GM19395 (cell line): ENCODE measurements at regions not wholly inside any gene's neighbourhood (a gene's known extent, or its start where the extent isn't known, plus 50 kb on each side); places are given as distances from the start of the nearest gene placed in this dataset.

Source experiments
- ATAC-seq: cut with Tn5 transposase; IDR thresholded peaks from one replicate; pipeline ENCODE4 v1.9.1; 2021; ENCODE audit warnings: mild to moderate bottlenecking, moderate library complexity; ENCODE audit not compliant: unreplicated experiment

DNA sequence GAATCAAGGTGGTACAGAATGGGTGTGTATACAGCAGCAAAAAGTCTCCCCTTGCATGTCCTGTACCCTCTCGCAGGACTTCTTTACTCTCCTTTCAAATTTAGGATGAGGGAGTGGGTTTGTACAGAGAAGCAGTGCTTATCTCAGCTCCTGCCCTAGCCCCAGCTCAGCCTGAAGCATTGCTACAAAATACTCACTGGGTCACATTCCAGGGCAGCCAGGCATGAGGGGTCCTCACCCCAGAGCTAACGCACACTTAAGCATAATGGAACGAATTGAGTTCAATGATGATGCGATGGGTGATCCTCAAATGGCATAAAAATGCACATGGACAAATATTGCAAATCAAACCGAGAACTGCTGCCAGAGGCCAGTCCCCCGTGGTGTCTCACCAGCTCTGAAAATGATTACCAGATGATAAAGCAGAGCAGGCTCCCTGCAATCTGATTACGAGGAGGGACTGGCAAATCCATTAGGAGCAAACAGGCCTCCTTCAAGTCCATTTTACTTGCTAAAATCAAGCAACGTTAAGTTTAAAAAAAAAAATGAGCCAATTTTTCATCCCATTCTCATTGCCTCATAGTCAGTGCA lies 231.6 kb upstream of the TAS2R1 start:
- ATAC-seq: no peak

DNA sequence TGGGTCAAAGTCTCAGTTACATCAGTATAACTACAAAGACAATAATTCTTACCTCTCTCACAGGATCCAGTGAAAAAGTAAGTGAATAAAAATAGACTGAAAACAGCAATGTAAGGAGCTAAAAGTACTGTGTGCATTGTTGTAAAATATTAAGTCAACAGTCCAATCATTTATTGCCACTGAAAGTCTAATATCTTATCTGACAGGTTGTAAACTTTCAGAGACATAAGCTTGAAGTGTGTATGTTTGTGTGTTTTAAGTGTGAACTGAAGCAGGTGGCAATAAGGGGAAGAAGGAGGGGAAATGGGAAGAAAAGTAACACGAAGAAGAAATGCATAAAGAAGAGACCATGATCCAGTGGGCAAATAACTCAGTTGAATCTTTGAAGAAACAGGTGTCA lies 229.7 kb upstream of the TAS2R1 start:
- no peak for ATAC-seq

DNA sequence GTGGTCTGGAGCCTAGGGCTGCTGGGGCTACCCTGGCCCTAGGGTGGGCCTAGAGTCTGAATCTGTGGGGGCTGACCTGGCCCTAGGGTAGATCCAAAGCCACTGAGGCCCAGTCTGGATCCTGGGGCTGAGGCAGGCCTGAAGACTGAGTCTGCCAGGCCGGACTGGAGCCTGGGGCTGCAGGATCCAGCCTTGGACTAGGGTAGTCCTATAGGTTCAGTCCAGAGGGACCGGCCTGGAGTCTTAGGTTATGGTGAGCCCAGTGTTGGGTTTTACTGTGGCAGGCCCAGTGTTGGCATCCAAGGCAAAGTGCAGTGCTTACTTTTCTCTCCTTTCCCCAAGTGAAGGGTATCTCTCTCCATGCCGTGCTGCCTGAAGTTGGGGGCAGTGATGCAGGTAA lies 227.9 kb upstream of the TAS2R1 start:
- no peak for ATAC-seq

DNA sequence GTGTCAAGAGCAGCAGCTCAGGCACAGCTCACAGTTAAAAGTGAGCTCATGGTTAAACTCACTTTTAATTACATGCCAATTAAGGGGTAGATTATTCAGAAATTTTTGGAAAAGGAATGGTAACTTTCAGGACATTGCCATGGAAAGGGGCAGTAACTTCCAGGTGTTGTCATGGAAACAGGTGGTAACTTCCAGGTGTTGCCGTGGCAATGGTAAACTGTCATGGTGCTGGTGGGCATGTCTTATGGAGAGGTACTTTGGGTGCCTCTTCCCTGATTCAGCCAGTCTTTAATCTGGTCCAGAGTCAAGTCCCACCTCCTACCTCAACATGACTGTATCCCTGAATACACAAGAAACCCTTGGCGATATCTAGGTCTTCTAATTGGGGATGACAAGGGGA lies 223.2 kb upstream of the TAS2R1 start:
- ATAC-seq: no peak

DNA sequence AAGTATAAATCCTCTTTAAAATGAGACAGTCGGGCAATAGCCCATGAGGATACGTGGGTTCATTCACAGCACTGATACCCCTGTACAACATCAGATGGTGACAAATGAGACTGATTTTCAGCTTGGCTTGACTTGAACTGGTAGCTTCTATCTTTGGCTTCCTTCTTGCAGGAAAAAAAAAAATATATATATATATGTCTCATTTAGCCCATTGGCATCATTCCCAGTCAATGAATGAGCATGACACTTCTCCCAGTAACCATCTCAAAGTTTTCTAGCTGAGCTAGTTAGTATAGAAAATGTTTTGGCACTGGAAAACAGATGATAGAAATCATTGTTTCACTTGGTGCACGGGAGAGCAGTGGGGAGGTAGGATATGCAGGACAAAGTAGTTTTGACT lies 222.5 kb upstream of the TAS2R1 start:
- no peak for ATAC-seq

DNA sequence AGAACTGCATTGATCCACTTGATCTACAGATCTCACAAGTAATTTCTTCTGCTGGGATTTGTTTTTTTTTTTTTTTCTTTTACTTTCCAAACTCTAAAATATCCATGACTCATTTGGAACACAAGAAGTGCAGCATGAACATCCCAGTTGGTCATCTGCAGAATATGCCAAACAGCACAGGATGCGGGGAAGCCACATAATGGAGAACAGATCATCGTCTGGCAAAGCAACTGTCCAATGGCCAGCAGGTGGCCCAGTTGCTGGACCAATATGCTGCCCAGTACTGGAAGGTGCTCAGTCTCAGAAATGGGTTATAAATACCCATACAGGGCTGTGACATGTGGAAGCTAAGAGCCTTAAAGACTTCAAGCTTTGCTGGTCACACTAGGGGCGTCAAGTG lies 221.3 kb upstream of the TAS2R1 start:
- ATAC-seq: no peak

DNA sequence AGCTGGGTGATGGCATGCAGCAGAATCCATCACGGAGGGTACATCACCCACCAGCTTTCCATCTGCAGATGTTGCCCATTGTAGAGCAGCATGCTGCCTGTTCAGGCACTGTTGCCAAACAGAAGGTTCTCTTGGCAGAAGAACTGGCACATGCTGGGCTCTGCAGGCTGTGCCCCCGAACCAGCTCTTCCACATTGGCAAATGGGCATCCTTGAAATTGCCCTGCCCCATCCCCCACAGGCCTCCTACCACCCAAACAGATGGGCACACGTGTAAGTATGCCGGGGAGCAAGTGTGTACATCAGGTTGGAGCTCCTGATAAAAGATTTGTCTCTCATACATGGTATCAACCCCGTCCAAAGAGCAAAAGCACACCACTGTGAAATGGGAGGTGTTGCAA lies 220.3 kb upstream of the TAS2R1 start:
- ATAC-seq: no peak

DNA sequence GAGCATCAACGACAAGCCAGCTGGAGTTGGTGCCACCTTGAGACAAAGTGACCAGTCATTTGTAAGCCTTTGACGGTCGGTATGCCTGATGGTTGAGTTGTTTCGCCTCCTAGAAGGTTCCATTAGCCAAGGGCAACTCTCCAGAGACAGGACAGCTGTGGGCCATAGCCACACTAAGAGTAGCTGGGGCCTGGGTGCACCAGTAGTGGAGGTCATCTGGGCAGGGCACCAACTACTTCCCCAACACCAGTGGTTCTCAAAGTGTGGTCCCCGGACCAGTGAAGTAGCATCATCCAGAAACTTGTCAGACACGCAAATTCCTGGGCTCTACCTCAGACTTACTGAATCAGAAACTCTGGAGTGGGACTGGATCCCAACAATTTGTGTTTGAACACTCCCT lies 217.5 kb upstream of the TAS2R1 start:
- ATAC-seq: no peak

DNA sequence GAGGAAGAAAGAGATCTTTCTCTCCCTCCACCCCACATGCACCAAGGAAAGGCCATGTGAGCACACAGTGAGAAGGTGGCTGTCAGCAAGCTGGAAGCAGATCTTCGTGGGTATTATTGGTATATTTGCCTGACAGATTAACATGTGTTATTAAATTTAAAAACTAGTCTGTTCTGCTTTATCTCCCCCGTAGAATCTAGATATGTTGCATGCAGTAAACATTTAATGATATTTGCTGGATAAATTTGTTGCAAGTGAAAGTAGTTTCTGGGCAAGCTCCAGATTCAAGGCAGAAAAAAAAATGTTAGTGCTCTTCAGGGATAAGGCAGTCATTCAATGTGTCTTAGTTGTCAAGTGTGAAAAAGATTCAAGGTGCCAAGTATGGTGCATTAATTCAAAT lies 215.0 kb upstream of the TAS2R1 start:
- no peak for ATAC-seq

DNA sequence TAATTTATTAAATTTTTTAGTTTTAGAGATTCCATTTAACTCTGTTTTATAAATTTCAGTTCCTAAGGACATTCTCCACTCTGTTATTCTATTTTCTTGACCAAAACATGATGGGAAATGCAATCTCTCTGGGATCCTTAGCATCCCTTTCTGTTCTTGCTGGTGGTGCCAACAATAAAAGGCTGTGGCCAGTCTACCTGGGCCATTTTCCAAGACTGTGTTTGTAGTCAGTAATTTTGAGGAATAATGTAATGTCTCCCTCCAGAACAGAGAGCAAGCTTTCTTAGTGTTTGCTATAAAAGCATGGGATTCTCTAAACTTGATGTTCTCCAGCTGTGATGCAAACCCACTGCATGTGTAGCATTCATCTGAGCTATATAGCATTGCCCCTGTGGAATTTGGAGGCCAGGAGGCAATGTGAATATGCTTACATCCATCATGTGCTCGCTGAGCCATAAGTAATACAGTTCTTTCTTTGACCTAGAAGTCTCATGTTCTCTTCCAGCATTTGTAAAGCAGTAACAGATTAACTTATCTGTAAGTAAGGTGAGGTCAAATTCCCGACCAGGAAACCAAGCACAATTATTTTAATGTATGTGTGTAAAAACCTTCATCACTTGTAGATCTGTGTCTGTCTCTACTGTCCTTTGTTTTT lies 211.5 kb upstream of the TAS2R1 start:
- ATAC-seq: no peak

DNA sequence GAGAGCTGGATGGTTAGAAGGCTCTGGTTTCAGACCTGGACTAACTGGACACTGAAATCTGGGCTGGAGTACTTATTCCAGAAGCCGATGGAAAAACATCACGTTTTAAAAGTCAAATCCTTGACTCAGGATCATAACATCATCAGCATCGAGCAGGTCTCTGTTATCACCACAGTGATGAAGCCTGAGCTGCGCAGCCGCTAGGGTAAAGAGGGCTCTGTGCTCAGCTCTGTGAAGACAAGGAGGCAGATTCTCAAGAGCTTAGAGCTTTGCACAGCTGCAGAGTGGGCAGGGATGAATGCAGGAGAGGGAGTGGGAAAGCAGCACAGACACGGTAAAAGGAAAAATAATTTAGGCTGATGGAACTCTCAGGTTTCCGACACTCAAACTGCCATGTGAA lies 208.8 kb upstream of the TAS2R1 start:
- no peak for ATAC-seq

DNA sequence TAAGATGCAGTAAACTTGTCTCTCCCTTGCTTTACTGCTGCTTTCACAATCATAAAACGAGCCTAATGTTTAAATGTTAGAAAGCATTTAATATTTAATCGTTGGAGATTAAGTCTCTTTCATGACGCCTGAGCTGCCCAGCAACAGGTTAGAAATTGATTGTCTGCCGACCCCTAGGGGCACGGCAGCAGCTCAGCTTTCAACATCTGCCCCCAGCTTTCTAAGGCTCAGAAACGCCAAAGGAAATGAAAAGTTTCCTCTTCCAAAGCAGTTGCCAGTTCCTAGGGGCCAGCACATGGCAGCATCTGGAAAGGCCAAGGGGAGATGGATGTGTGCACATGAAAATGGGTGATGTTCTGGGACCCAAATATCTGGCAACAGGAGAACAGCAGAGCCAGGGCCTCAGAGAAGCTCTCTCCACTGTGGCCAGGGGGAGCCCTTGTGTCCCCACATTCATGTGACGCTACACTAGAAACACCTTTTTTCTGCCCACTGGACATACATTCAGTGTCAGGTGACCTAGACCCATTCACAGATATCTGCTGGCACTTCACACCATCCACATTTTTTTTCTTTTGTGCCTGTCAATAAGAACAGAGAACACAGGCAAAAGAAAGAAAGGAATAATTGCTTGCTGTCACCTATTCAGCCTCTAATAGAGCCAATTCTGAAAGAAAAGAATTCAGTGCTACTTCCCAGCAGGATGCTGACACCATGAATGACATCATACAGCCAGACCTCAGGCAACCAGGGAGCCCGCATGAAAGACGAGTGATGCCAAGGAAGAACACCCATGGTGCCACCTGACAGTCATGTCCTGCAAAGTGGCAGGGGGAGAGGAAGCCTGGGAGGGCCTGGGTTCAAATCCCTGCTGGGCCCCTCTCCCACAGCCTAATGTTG lies 205.0 kb upstream of the TAS2R1 start:
- no peak for ATAC-seq

DNA sequence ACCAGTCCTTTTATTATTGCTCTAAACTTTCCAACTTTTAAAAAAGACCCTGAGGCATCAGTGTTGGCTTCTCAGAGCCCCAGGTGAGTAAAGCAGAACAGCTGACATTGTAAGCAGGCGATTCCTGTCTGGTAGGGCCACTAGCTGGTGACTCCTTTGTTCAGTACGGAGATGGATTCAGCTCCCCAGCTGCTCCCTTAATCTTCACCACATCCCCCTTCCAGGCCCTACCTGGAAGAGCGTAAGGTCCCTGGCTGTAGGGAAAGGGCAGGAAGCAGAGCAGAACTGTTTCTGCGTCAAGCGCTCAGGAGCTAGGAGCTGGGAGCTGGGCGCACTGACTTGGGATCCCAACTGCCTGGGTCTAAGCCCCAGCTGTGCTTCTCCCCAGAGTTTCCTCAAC lies 203.7 kb upstream of the TAS2R1 start:
- ATAC-seq: no peak

DNA sequence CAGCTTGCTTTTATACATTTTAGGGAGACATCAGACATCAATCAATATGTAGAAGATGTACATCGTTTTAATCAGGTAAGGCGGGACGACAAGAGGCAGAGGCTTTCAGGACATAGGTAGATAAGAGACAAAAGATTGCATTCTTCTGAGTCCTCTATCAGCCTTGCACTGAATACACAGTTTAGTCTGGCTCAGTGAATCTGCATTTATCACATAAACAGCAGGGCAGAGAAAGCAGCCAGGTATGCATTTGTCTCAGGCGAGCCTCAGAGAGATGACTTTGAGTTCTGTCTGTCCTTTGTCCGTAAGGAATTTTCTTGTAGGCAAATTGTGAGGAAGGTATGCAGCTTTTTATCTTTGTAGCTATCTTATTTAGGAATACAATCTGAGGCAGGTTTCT lies 202.8 kb upstream of the TAS2R1 start:
- no peak for ATAC-seq

DNA sequence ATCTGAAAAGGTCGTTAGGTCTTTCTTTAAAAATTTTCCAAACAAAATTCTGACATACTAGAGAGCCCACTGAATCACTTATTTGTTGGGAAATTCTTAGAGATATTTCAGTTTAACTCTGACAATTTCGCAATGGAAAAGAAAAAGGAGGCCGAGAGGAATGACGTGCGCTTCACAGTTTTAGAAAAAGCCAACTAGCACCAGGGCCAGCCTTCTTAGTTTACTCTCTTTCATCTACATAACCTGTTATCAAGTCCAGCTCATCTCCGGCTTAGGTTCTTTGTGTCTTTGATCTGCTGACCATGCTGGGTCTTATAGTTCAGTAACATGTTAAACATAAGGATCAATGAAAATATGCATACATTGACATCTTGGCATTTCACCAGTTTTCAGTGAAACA lies 201.7 kb upstream of the TAS2R1 start:
- no peak for ATAC-seq

DNA sequence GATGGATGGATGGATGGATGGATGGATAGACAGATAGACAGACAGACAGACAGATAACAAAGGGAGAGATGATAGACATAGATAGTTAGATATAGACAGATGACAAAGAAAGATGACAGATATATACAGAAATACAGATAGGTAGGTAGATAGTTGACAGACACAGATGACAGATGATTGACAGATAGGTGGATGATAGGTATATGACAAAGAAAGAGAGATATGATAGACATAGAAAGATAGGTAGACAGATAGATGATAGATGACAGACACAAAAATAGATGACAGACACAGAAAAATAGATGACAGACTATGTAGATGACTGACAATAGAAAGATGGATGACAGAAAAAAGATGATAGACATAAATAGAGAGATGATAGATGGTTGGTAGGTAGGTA lies 200.0 kb upstream of the TAS2R1 start:
- ATAC-seq: no peak

DNA sequence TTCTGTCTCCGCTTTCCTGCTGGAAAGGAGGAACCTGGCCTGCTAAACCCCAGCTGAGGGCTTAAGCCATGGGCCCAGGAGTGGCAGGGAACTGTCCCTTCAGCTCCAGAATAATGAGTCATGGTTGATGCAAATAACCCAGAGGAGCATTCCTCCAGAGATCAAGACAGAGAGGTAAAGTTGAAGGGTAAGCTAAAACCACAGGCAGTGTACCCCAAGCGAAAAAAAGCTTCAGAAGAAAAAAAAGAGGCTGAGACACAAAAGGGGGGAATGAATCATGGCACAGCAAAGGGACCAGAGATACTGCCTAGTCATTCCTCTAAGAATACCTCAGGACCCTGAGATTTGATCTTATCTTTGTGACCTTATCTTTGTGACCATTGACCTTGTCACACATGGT lies 199.5 kb upstream of the TAS2R1 start:
- ATAC-seq: no peak

DNA sequence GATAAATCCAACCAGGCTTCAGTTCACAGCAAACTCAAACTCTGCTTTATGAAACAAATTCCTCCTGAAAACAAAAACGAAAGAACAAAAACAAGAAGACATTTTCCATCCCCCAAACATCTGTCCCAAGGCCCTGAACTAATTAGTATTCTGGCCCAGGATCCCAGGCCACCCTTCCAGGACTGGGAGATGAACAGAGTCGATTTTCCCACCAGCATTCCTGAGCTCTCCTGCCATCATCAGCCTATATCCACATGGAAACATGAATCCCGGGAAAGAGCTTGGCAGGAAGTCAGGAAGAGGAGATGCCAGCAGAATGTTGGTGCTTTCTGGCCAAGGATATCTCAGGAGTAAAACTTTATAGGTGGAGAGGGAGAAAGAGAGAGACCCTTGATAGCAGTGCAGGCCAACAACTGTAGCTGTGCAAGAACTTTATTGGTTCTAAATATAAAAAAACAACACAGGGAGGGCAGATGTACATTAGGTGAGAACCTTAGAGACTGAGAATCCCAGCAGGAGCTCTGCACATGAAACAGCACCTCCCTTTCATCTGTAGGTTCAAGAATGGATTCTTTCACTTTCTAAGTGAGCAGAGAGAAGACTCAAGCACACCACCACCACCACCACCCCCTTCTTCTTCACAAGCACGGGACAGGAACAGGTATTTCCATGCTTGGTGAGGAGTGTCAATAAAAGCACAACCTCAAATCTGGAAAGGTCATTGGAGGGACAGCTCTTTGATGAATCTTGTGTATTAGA lies 190.7 kb upstream of the TAS2R1 start:
- ATAC-seq: no peak

DNA sequence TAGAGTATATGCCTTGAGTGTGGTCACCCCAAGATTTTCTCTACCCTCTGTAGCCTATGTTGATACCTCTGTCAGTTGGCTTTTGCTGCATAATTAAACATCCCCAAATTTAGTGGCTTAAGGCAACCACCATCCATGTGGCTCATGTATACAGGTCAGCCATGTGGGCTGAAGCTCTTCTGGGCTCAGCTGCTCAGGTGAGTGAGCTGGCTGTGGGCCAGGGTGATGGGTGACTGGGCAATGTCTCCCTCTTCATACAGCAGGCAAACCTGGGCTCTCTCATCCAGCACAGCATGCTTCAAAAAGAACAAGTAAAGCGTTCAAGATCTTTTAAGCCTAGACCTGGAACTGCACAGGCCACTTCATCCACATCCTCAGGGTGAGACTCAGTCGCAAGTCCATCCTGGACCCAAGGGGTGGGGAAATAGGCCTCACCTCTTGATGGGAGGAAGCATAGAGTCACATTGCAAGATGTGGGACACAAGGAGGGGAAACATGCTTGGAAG lies 188.2 kb upstream of the TAS2R1 start:
- ATAC-seq: no peak

DNA sequence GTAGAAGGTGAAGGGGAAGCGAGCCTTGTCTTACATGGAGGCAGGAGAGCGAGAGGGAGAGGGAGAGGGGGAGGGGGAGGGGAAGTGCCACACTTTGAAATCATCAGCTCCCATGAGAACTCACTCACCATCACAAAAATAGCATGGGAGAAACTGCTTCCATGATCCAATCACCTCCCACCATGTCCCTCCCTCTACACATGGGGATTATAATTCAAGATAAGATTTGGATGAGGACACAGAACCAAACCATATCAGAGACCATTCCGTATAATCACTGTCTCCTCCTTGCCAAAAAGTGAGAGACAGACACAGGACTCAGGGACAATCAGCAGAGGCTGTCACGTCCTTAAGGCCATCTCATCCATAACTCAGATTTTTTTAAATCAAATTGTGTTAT lies 187.7 kb upstream of the TAS2R1 start:
- ATAC-seq: no peak

DNA sequence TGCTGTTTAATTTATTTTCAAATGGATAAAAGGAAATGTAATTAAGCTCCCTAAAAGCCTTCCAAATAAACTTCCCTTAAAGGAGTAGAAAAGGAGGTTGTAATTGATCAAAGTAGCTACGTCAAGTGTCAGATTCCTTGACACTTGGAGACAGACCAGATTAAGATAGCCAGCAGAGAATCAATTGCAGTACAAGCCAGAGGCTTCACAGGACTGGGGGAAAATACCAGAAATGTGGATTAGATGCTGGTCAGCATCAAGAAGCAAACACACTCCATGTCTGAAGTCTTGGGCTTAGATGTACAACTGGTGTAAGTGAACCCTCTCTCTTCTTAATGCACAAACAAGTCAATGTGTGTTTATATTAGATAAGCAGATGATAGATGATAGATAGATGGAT lies 184.9 kb upstream of the TAS2R1 start:
- ATAC-seq: no peak
